SK-N-SH (cell line): ENCODE measurements at regions not wholly inside any gene's neighbourhood (a gene's known extent, or its start where the extent isn't known, plus 50 kb on each side); places are given as distances from the start of the nearest gene placed in this dataset.

Experiments
- CTCF ChIA-PET: fragments of 300-600, 350-600 bp; formaldehyde crosslinking; extraction: SDS; loops from one replicate; lab custom pipeline; 2021; lab: Yijun Ruan, JAX
- POLR2A ChIA-PET: fragments of 350-600 bp; sonication (Branson Sonifier 250); formaldehyde crosslinking; extraction: SDS; loops from one replicate; lab custom pipeline; 2020; ENCODE audit warnings: antibody characterized with exemption, inconsistent platforms; lab: Yijun Ruan, JAX
- DNase-seq: peaks from one replicate; pipeline ENCODE4 v3.0.0; 2012
- H2AFZ ChIP-seq: fragments of 200-600 bp; sonication (generic); 2 replicates; pipeline ENCODE4 v1.8.1; 2016; ENCODE audit warnings: antibody characterized with exemption, mild to moderate bottlenecking, low read depth
- H3F3A ChIP-seq: fragments of 200-600 bp; sonication (generic); replicated peaks from 2 replicates; pipeline ENCODE3; 2016; ENCODE audit warnings: antibody characterized with exemption, mild to moderate bottlenecking; ENCODE audit not compliant: insufficient read depth
- H3K27ac ChIP-seq, 2 experiments: fragments of 200-500 bp in 1 of 2; fragments of 200-600 bp in 1 of 2; sonication (Bioruptor generic) in 1 of 2; sonication (generic), shearing (Covaris generic) in 1 of 2; 2 replicates each; pipeline versions ENCODE4 v1.5.1 to v1.6.1; 2014 to 2016; ENCODE audit warnings: low read depth in 2 of 2, inconsistent platforms in 1 of 2, low read length in 1 of 2, mild to moderate bottlenecking in 1 of 2, mixed read lengths in 1 of 2
- H3K27me3 ChIP-seq: fragments of 200-600 bp; sonication (generic), shearing (Covaris generic); 2 replicates; pipeline ENCODE4 v1.6.1; 2016; ENCODE audit warnings: mixed run types; ENCODE audit not compliant: insufficient read depth
- H3K36me3 ChIP-seq, 2 experiments: fragments of 200-500 bp in 1 of 2; fragments of 200-600 bp in 1 of 2; sonication (Bioruptor generic) in 1 of 2; sonication (generic) in 1 of 2; replicated peaks in 1 of 2; 2 replicates each; pipeline versions ENCODE3 to v1.5.1; 2014 to 2016; ENCODE audit warnings: low read length in 1 of 2, mild to moderate bottlenecking in 1 of 2; ENCODE audit not compliant: insufficient read depth in 2 of 2, control insufficient read depth in 1 of 2
- H3K4me1 ChIP-seq, 2 experiments: fragments of 200-500 bp in 1 of 2; fragments of 200-600 bp in 1 of 2; sonication (Bioruptor generic) in 1 of 2; sonication (generic), shearing (Covaris generic) in 1 of 2; 2 replicates each; pipeline versions ENCODE4 v1.5.1 to v1.6.1; 2014 to 2016; ENCODE audit warnings: low read depth in 1 of 2, low read length in 1 of 2, mixed run types in 1 of 2; ENCODE audit not compliant: insufficient read depth in 2 of 2, control insufficient read depth in 1 of 2
- H3K4me2 ChIP-seq: fragments of 200-600 bp; sonication (generic), shearing (Covaris generic); 2 replicates; pipeline ENCODE4 v1.6.1; 2017; ENCODE audit warnings: mixed run types
- H3K4me3 ChIP-seq, 2 experiments: fragments of 200-500 bp in 1 of 2; fragments of 200-600 bp in 1 of 2; sonication (Bioruptor generic) in 1 of 2; sonication (generic), shearing (Covaris generic) in 1 of 2; 2 replicates each; pipeline versions ENCODE4 v1.5.1 to v1.8.1; 2014 to 2016; ENCODE audit warnings: low read depth in 2 of 2, inconsistent platforms in 1 of 2, low read length in 1 of 2, mild to moderate bottlenecking in 1 of 2, mixed read lengths in 1 of 2, moderate library complexity in 1 of 2
- H3K79me2 ChIP-seq: fragments of 200-600 bp; sonication (generic); 2 replicates; pipeline ENCODE4 v1.8.1; 2017; ENCODE audit warnings: mild to moderate bottlenecking; ENCODE audit not compliant: insufficient read depth
- H3K9ac ChIP-seq: fragments of 200-600 bp; sonication (generic); 2 replicates; pipeline ENCODE4 v1.6.1; 2017; ENCODE audit warnings: mixed run types
- H3K9me2 ChIP-seq: fragments of 200-600 bp; sonication (generic); 2 replicates; pipeline ENCODE4 v1.6.1; 2017; ENCODE audit warnings: mixed run types
- H3K9me3 ChIP-seq: fragments of 200-600 bp; sonication (generic); 2 replicates; pipeline ENCODE4 v1.6.1; 2017; ENCODE audit warnings: mixed run types, mild to moderate bottlenecking, moderate library complexity
- H4K20me1 ChIP-seq: fragments of 200-600 bp; sonication (generic); 2 replicates; pipeline ENCODE4 v1.6.1; 2017; ENCODE audit warnings: mild to moderate bottlenecking, mixed run types; ENCODE audit not compliant: insufficient read depth
- ELF1 ChIP-seq: IDR thresholded peaks from 2 replicates; pipeline ENCODE4 v1.4.0; 2012
- EP300 ChIP-seq, 2 experiments: IDR thresholded peaks; 2 replicates each; pipeline versions ENCODE4 v1.4.0 to v1.6.1; 2012; ENCODE audit warnings: borderline replicate concordance in 1 of 2, low read depth in 1 of 2, low read length in 1 of 2
- EZH2phosphoT487 ChIP-seq: fragments of 200-600 bp; sonication (generic); IDR thresholded peaks from 2 replicates; pipeline ENCODE4 v1.6.1; 2017; ENCODE audit warnings: low read depth, mixed run types, mild to moderate bottlenecking, antibody characterized with exemption, moderate library complexity, borderline replicate concordance
- FOXJ3 ChIP-seq: sonication (generic); formaldehyde crosslinking; IDR thresholded peaks from 2 replicates; pipeline ENCODE4 v1.5.1; 2020; ENCODE audit warnings: mild to moderate bottlenecking, missing genetic modification reagents
- FOXM1 ChIP-seq: IDR thresholded peaks from 2 replicates; pipeline ENCODE4 v1.4.0; 2012; ENCODE audit warnings: low read depth, mild to moderate bottlenecking
- GATA2 ChIP-seq: sonication (generic); formaldehyde crosslinking; IDR thresholded peaks from 2 replicates; pipeline ENCODE4 v1.5.0; 2020; ENCODE audit warnings: mild to moderate bottlenecking, missing genetic modification reagents
- JUND ChIP-seq: IDR thresholded peaks from 2 replicates; pipeline ENCODE4 v1.4.0; 2012
- NRF1 ChIP-seq: IDR thresholded peaks from 2 replicates; pipeline ENCODE4 v1.6.1; 2012; ENCODE audit warnings: low read depth, mild to moderate bottlenecking, low read length
- RAD21 ChIP-seq: IDR thresholded peaks from 2 replicates; pipeline ENCODE4 v1.6.1; 2012; ENCODE audit warnings: mild to moderate bottlenecking, low read length
- RXRA ChIP-seq: IDR thresholded peaks from 2 replicates; pipeline ENCODE4 v1.4.0; 2012; ENCODE audit warnings: low read depth, mild to moderate bottlenecking, borderline replicate concordance
- SIN3A ChIP-seq: IDR thresholded peaks from 2 replicates; pipeline ENCODE4 v1.6.1; 2012; ENCODE audit warnings: low read depth, mild to moderate bottlenecking, low read length, moderate library complexity, borderline replicate concordance
- SMC3 ChIP-seq: IDR thresholded peaks from 2 replicates; pipeline ENCODE4 v1.6.1; 2012; ENCODE audit warnings: low read depth, low read length, improper control_type of control experiment
- TAF1 ChIP-seq: IDR thresholded peaks from 2 replicates; pipeline ENCODE4 v1.6.1; 2012; ENCODE audit warnings: low read depth, mild to moderate bottlenecking, low read length, moderate library complexity, borderline replicate concordance
- TCF12 ChIP-seq: IDR thresholded peaks from 2 replicates; pipeline ENCODE4 v1.4.0; 2012
- WGBS: methylation state at CpG from one replicate; pipeline ENCODE4 v1.1.6; 2017; ENCODE audit warnings: low lambda C conversion rate; 5-methylcytosine and 5-hydroxymethylcytosine counted together
- TF ChIP-seq, protein P1 (sequence below): fragments of 150-350 bp; IDR thresholded peaks from 2 replicates; pipeline ENCODE4 v1.6.1; 2016; ENCODE audit warnings: mild to moderate bottlenecking, low read depth, low read length
- TF ChIP-seq, protein P2 (sequence below): fragments of 150-350 bp; IDR thresholded peaks from 2 replicates; pipeline ENCODE4 v1.6.1; 2017; ENCODE audit warnings: antibody characterized with exemption, low read length, low read depth, borderline replicate concordance
- TF ChIP-seq, protein P3 (sequence below): IDR thresholded peaks from 2 replicates; pipeline ENCODE4 v1.4.0; 2012; ENCODE audit warnings: low read depth, borderline replicate concordance
- TF ChIP-seq, protein P4 (sequence below): IDR thresholded peaks from 2 replicates; pipeline ENCODE4 v1.4.0; 2012; ENCODE audit warnings: low read depth

DNA sequence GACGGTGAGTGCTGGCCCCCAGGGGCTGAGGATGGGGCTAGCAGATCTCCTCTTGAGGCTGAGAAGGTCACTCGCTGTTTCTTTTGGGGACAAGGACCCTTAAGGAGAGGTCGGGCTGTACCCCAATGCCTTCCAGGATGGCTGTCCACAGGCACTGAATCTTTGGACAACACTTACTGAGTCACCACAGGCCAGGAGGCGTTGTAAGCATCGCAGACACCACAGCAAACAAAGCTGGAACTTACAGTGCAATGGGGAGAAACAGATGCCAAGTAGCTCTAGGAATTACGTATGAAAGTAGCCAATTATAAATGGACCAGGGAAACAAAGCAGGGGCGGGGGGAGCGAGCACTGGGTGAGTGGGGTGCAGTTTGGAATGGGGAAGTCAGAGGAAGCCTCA is 219.8 kb downstream of the GLI2 start:
- Histone ChIP-seq H4K20me1 (no peaks in the 10 kb centered on the region), H3K4me3 (no peak overlapping the region), H3K9me3 (no peaks in the 10 kb centered on the region), H2AFZ (no peak overlapping the region), H3K27me3 (no peaks in the 10 kb centered on the region), H3K27ac (no peak overlapping the region)
- TF ChIP-seq TCF12 (no peak), TAF1 (no peak), SIN3A (no peak)
- TF ChIP-seq, protein P1, sequence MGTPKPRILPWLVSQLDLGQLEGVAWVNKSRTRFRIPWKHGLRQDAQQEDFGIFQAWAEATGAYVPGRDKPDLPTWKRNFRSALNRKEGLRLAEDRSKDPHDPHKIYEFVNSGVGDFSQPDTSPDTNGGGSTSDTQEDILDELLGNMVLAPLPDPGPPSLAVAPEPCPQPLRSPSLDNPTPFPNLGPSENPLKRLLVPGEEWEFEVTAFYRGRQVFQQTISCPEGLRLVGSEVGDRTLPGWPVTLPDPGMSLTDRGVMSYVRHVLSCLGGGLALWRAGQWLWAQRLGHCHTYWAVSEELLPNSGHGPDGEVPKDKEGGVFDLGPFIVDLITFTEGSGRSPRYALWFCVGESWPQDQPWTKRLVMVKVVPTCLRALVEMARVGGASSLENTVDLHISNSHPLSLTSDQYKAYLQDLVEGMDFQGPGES, result no peak
- TF ChIP-seq, protein P2, sequence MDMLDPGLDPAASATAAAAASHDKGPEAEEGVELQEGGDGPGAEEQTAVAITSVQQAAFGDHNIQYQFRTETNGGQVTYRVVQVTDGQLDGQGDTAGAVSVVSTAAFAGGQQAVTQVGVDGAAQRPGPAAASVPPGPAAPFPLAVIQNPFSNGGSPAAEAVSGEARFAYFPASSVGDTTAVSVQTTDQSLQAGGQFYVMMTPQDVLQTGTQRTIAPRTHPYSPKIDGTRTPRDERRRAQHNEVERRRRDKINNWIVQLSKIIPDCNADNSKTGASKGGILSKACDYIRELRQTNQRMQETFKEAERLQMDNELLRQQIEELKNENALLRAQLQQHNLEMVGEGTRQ, result no peak
- TF ChIP-seq, all 33 proteins: peak for 0
- Histone ChIP-seq H3K4me1 (peaks cover 4 to 48% of the 10 kb centered on the region in 2 experiments; a peak in 1 of 4 replicates), H3K9me2 (no peaks in the 10 kb centered on the region), H3F3A (peaks cover 4% of the 10 kb centered on the region), H3K36me3 (peaks cover 0 to 2% of the 10 kb centered on the region in 2 experiments), H3K9ac (no peak overlapping the region), H3K4me2 (no peak overlapping the region), H3K79me2 (no peaks in the 10 kb centered on the region)
- DNase-seq, result no peak
- ChIA-PET POLR2A (no interaction called here), CTCF (interaction anchor here (1.0 to 1.5 kb wide), 3 partner anchors 15 to 404 kb away, joined by 3 to 5 read pairs (median 3); no protein-coding TSS in a partner anchor)
- 73% methylated on average over 8 of the region's 8 CpGs for WGBS

DNA sequence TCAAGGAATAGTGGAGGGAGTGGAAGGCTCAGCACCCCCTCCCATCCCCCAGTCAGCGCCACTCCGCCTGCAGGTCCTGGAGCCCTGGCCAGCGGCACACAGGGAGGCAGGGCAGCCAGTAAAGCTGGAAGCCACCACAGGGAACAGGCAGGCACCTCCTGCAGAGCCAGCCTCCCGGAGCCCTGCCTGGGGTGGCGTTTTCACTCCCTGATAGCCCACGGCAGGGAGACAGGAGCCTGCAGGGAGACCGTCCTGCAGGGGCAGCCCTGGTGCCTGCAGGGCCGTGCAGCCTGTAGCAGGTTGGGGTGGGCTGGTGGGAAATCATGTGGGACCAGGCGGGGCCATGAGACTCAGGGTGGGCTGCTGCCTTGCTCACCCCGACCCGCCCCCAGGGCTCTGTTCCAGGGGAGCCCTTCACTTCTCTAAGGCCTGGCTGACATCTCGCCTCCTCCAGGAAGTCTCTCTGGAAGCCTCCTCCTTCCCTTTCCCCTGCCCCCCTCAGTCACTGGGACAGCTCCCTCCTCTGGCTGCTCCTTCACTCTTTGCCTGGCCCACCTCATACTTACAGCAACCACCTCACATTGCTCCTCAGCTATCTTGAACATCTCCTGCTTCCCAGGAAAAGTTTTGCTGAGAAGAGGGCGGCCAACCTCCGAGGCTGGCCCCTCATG is 221.0 kb downstream of the GLI2 start:
- Histone ChIP-seq H3K36me3 (no peaks in the 10 kb centered on the region), H3K9me2 (no peaks in the 10 kb centered on the region), H3K4me3 (no peak overlapping the region), H3K4me1 (peaks cover 4 to 52% of the 10 kb centered on the region in 2 experiments; a peak in 1 of 4 replicates), H3K4me2 (no peak overlapping the region), H3K9ac (no peak overlapping the region), H3K27me3 (no peaks in the 10 kb centered on the region), H3K79me2 (no peaks in the 10 kb centered on the region), H4K20me1 (no peaks in the 10 kb centered on the region), H3F3A (peaks cover 4% of the 10 kb centered on the region), H3K27ac (no peak overlapping the region), H2AFZ (no peak overlapping the region), H3K9me3 (no peaks in the 10 kb centered on the region)
- CTCF ChIA-PET, result interaction anchor here (0.8 to 1.5 kb wide), 3 partner anchors 17 to 115 kb away, joined by 3 to 5 read pairs (median 3); no protein-coding TSS in a partner anchor
- POLR2A ChIA-PET, result no interaction called here
- no peak for TF ChIP-seq EP300 (IDR thresholded peaks at IDR 0.05; ENCODE audit: borderline replicate concordance in 1 of 2, low read depth in 1 of 2, low read length in 1 of 2)
- TF ChIP-seq RXRA, result no peak
- TF ChIP-seq FOXM1, result no peak
- TF ChIP-seq SMC3, result no peak
- TF ChIP-seq, protein P1, result no peak
- TF ChIP-seq, protein P3, sequence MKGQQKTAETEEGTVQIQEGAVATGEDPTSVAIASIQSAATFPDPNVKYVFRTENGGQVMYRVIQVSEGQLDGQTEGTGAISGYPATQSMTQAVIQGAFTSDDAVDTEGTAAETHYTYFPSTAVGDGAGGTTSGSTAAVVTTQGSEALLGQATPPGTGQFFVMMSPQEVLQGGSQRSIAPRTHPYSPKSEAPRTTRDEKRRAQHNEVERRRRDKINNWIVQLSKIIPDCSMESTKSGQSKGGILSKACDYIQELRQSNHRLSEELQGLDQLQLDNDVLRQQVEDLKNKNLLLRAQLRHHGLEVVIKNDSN, result no peak
- no peak for TF ChIP-seq JUND
- no peak for TF ChIP-seq FOXJ3 (CRISPR knock-in tag)
- no peak for TF ChIP-seq ELF1
- no peak for TF ChIP-seq EZH2phosphoT487
- TF ChIP-seq NRF1, result no peak
- no peak for TF ChIP-seq SIN3A
- TF ChIP-seq GATA2 (CRISPR knock-in tag), result no peak
- TF ChIP-seq, protein P4, sequence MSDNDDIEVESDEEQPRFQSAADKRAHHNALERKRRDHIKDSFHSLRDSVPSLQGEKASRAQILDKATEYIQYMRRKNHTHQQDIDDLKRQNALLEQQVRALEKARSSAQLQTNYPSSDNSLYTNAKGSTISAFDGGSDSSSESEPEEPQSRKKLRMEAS, result no peak
- TF ChIP-seq RAD21, result no peak
- no peak for DNase-seq
- WGBS, result 93% methylated on average over 2 of the region's 14 CpGs
